UCSD-AML1 (cell line): ENCODE measurements at regions not wholly inside any gene's neighbourhood (a gene's known extent, or its start where the extent isn't known, plus 50 kb on each side); places are given as distances from the start of the nearest gene placed in this dataset.

Experiments used
- DNase-seq: peaks from one replicate; lab custom pipeline; 2025; ENCODE audit not compliant: unreplicated experiment; lab: John Stamatoyannopoulos, UW

- no peak for DNase-seq
These were observed 83.6 kb downstream of the SPRING1 start for GRCh38 chr12:116654226-116654743.

GRCh38 chr12:116651089-116651488, 86.8 kb downstream of the SPRING1 start:
- no peak for DNase-seq

- no peak for DNase-seq
These were observed 87.2 kb downstream of the SPRING1 start for GRCh38 chr12:116650585-116651087.

- DNase-seq = no peak
These were observed 87.8 kb downstream of the SPRING1 start for GRCh38 chr12:116650062-116650461.

- no peak for DNase-seq
These were observed 88.6 kb downstream of the MAP1LC3B2 start for GRCh38 chr12:116647813-116648212.

- no peak for DNase-seq
These were observed 87.7 kb downstream of the MAP1LC3B2 start for GRCh38 chr12:116646901-116647300.

GRCh38 chr12:116644806-116645205, 85.6 kb downstream of the MAP1LC3B2 start:
- no peak for DNase-seq

- no peak for DNase-seq
These were observed 83.5 kb downstream of the MAP1LC3B2 start for GRCh38 chr12:116642683-116643082.

GRCh38 chr12:116642106-116642505, 82.9 kb downstream of the MAP1LC3B2 start:
- DNase-seq = no peak

- DNase-seq = no peak
These were observed 81.1 kb downstream of the MAP1LC3B2 start for GRCh38 chr12:116640281-116640680.

GRCh38 chr12:116639765-116640164, 80.6 kb downstream of the MAP1LC3B2 start:
- no peak for DNase-seq

- DNase-seq = no peak
These were observed 79.2 kb downstream of the MAP1LC3B2 start for GRCh38 chr12:116638376-116638775.

GRCh38 chr12:116637589-116638150, 78.5 kb downstream of the MAP1LC3B2 start:
- DNase-seq = no peak

- no peak for DNase-seq
These were observed 77.7 kb downstream of the MAP1LC3B2 start for GRCh38 chr12:116636608-116637519.

GRCh38 chr12:116635487-116635886, 76.3 kb downstream of the MAP1LC3B2 start:
- peak; percentile 58 for DNase-seq

- DNase-seq = no peak
These were observed 74.3 kb downstream of the MAP1LC3B2 start for GRCh38 chr12:116633476-116633875.

- no peak for DNase-seq
These were observed 72.4 kb downstream of the MAP1LC3B2 start for GRCh38 chr12:116631619-116632018.

GRCh38 chr12:116630762-116631161, 71.6 kb downstream of the MAP1LC3B2 start:
- no peak for DNase-seq

GRCh38 chr12:116629480-116629879, 70.3 kb downstream of the MAP1LC3B2 start:
- no peak for DNase-seq

GRCh38 chr12:116628989-116629388, 69.8 kb downstream of the MAP1LC3B2 start:
- DNase-seq = no peak

- DNase-seq = no peak
These were observed 69.2 kb downstream of the MAP1LC3B2 start for GRCh38 chr12:116628450-116628793.
